ENCODE measurements at regions not wholly inside any gene's neighbourhood (a gene's known extent, or its start where the extent isn't known, plus 50 kb on each side); places are given as distances from the start of the nearest gene placed in this dataset.

- TF ChIP-seq POLR2A (IDR thresholded peaks at IDR 0.05): no peak
- TF ChIP-seq CTCF (IDR thresholded peaks at IDR 0.05): no peak
These were observed 835.1 kb upstream of the IGFBP7 start for GRCh38 chr4:57945298-57945697.
